GM13977 (cell line): ENCODE measurements at regions not wholly inside any gene's neighbourhood (a gene's known extent, or its start where the extent isn't known, plus 50 kb on each side); places are given as distances from the start of the nearest gene placed in this dataset.
A peak's percentile ranks its signal among the peaks of the same experiment; 100 is the strongest.

Source experiments
- DNase-seq: peaks from one replicate; pipeline ENCODE4 v3.0.0; 2012; ENCODE audit warnings: low spot score
- CTCF ChIP-seq: IDR thresholded peaks from 2 replicates; pipeline ENCODE4 v1.5.1; 2012; ENCODE audit warnings: mild to moderate bottlenecking, control low read depth; ENCODE audit not compliant: insufficient read depth; ENCODE audit errors: extremely low read depth, missing control alignments
- in situ Hi-C: fragments of 300-500 bp; cut with MboI; formaldehyde crosslinking; loops from one replicate; pipeline ENCODE4 v1.12.0; 2022; ENCODE audit warnings: low sequenced_read_pairs, low pct_unique_long_range_greater_than_20kb, mixed read lengths, inconsistent platforms; ENCODE audit not compliant: unreplicated experiment

GRCh38 chr1:209176866-209177430 is 406.6 kb upstream of the CAMK1G start:
- no peak for DNase-seq
- in situ Hi-C loops = no loop called here
- no peak for TF ChIP-seq CTCF

GRCh38 chr1:209183195-209183594 is 400.3 kb upstream of the CAMK1G start:
- no peak for TF ChIP-seq CTCF
- DNase-seq = no peak
- in situ Hi-C loops = no loop called here

GRCh38 chr1:209187589-209187988 is 395.9 kb upstream of the CAMK1G start:
- in situ Hi-C loops = no loop called here
- DNase-seq = no peak
- no peak for TF ChIP-seq CTCF

GRCh38 chr1:209190591-209191261 is 392.8 kb upstream of the CAMK1G start:
- peak; percentile 58 for DNase-seq
- peak; percentile 85 for TF ChIP-seq CTCF
- in situ Hi-C loops = no loop called here

GRCh38 chr1:209191262-209191634 is 392.3 kb upstream of the CAMK1G start:
- in situ Hi-C loops = no loop called here
- no peak for DNase-seq
- TF ChIP-seq CTCF = no peak

- in situ Hi-C loops = no loop called here
- no peak for DNase-seq
- TF ChIP-seq CTCF = no peak
Observed at GRCh38 chr1:209196140-209196539, 387.4 kb upstream of the CAMK1G start.
